ENCODE measurements at regions not wholly inside any gene's neighbourhood (a gene's known extent, or its start where the extent isn't known, plus 50 kb on each side); places are given as distances from the start of the nearest gene placed in this dataset.

DNA sequence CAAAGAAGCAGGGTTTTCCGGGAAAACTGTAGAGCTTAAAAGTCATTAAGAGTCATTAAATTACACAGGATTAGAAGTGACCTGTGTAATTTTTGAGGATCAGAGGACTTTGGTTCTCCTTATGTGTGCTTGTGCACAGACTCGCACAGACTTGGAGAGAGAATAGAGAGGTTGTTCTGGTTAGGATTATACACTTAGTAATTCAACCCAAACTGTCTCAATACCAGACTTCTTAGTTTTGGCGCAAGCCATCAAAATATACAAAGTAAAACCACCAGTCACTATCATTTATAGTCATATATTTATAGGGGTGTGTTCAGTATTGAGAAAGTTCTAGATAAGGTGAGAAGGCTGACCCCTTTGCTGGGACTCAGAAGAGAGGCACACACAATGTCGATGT is 112.3 kb downstream of the HLX start:
- no peak for DNase-seq
- Histone ChIP-seq H3K4me1 (ENCODE audit: insufficient read depth, low read length) (no peaks in the 10 kb centered on the region), H3K9me3 (ENCODE audit: low read length) (no peaks in the 10 kb centered on the region), H3K27me3 (ENCODE audit: insufficient read depth, low read length, poor library complexity, severe bottlenecking) (no peaks in the 10 kb centered on the region), H3K4me3 (ENCODE audit: low read length) (no peak overlapping the region), H3K27ac (ENCODE audit: low read depth, low read length) (no peak overlapping the region), H3K36me3 (ENCODE audit: insufficient read depth, low read length) (no peaks in the 10 kb centered on the region)
- ChIA-PET POLR2A (no interaction called here), CTCF (no interaction called here)
- no peak overlapping the region for H3K4me3 Mint-ChIP-seq
- H3K27me3 Mint-ChIP-seq = peaks cover 0 to 1% of the 10 kb centered on the region in 2 donors
- H3K4me1 Mint-ChIP-seq = no peaks in the 10 kb centered on the region
- no peak overlapping the region for H3K27ac Mint-ChIP-seq
- H3K9me3 Mint-ChIP-seq = peaks cover 0 to 5% (median 0%) of the 10 kb centered on the region in 5 donors
- H3K36me3 Mint-ChIP-seq = no peaks in the 10 kb centered on the region

- POLR2A ChIA-PET = no interaction called here
- no peak for DNase-seq
- Histone ChIP-seq H3K4me3 (ENCODE audit: low read length) (no peak overlapping the region), H3K4me1 (ENCODE audit: insufficient read depth, low read length) (no peaks in the 10 kb centered on the region), H3K27me3 (ENCODE audit: insufficient read depth, low read length, poor library complexity, severe bottlenecking) (no peaks in the 10 kb centered on the region), H3K36me3 (ENCODE audit: insufficient read depth, low read length) (no peaks in the 10 kb centered on the region), H3K9me3 (ENCODE audit: low read length) (no peaks in the 10 kb centered on the region), H3K27ac (ENCODE audit: low read depth, low read length) (no peak overlapping the region)
- Mint-ChIP-seq H3K36me3 (no peaks in the 10 kb centered on the region), H3K27ac (no peak overlapping the region), H3K27me3 (peaks cover 0 to 1% of the 10 kb centered on the region in 2 donors), H3K9me3 (peaks cover 0 to 9% (median 1%) of the 10 kb centered on the region in 5 donors), H3K4me1 (no peaks in the 10 kb centered on the region), H3K4me3 (no peak overlapping the region)
- CTCF ChIA-PET = no interaction called here
Observed at GRCh38 chr1:220991959-220992704, 112.9 kb downstream of the HLX start.

GRCh38 chr1:220992705-220993052 is 113.4 kb downstream of the HLX start:
- H3K4me3 Mint-ChIP-seq = no peak overlapping the region
- no peaks in the 10 kb centered on the region for H3K36me3 Mint-ChIP-seq
- no peaks in the 10 kb centered on the region for H3K4me1 Mint-ChIP-seq
- CTCF ChIA-PET = no interaction called here
- H3K4me1 ChIP-seq (ENCODE audit: insufficient read depth, low read length) = no peaks in the 10 kb centered on the region
- DNase-seq = no peak
- H3K4me3 ChIP-seq (ENCODE audit: low read length) = no peak overlapping the region
- peaks cover 0 to 1% of the 10 kb centered on the region in 2 donors for H3K27me3 Mint-ChIP-seq
- H3K36me3 ChIP-seq (ENCODE audit: insufficient read depth, low read length) = no peaks in the 10 kb centered on the region
- H3K27ac ChIP-seq (ENCODE audit: low read depth, low read length) = no peak overlapping the region
- H3K27ac Mint-ChIP-seq = no peak overlapping the region
- H3K9me3 ChIP-seq (ENCODE audit: low read length) = no peaks in the 10 kb centered on the region
- POLR2A ChIA-PET = no interaction called here
- H3K9me3 Mint-ChIP-seq = peaks cover 0 to 10% (median 1%) of the 10 kb centered on the region in 5 donors
- H3K27me3 ChIP-seq (ENCODE audit: insufficient read depth, low read length, poor library complexity, severe bottlenecking) = no peaks in the 10 kb centered on the region

DNA sequence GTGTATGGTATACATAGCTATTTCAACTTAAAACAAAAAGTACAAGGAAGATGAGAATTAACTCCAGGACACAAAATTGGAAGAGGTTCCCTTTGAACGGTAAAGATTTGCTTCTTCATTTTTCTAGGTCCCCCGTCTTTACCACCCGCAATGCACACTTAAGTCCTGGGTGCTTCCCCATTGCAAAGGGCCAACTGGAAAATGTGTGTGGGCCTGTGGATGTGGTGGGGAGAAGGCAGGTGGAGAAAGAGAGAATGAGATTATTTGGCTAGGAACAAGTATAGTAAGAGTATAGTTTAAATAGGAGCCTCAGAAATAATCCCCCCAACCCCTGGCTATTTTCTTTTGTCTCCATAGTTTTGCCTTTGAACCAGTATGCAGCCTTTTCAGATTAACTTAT is 115.4 kb downstream of the HLX start:
- Mint-ChIP-seq H3K9me3 (peaks cover 0 to 6% (median 5%) of the 10 kb centered on the region in 5 donors), H3K36me3 (no peaks in the 10 kb centered on the region), H3K4me3 (no peak overlapping the region), H3K27ac (no peak overlapping the region), H3K4me1 (no peaks in the 10 kb centered on the region), H3K27me3 (peaks cover 0 to 4% of the 10 kb centered on the region in 2 donors)
- ChIA-PET CTCF (no interaction called here), POLR2A (no interaction called here)
- H3K4me1 ChIP-seq (ENCODE audit: insufficient read depth, low read length) = no peaks in the 10 kb centered on the region
- H3K36me3 ChIP-seq (ENCODE audit: insufficient read depth, low read length) = no peaks in the 10 kb centered on the region
- H3K27me3 ChIP-seq (ENCODE audit: insufficient read depth, low read length, poor library complexity, severe bottlenecking) = no peaks in the 10 kb centered on the region
- DNase-seq = no peak
- no peaks in the 10 kb centered on the region for H3K9me3 ChIP-seq (ENCODE audit: low read length)
- no peak overlapping the region for H3K4me3 ChIP-seq (ENCODE audit: low read length)
- no peak overlapping the region for H3K27ac ChIP-seq (ENCODE audit: low read depth, low read length)

- CTCF ChIA-PET = no interaction called here
- no peaks in the 10 kb centered on the region for H3K36me3 Mint-ChIP-seq
- H3K27ac Mint-ChIP-seq = no peak overlapping the region
- POLR2A ChIA-PET = no interaction called here
- DNase-seq = no peak
- Histone ChIP-seq H3K27ac (ENCODE audit: low read depth, low read length) (no peak overlapping the region), H3K9me3 (ENCODE audit: low read length) (no peaks in the 10 kb centered on the region), H3K4me3 (ENCODE audit: low read length) (no peak overlapping the region), H3K4me1 (ENCODE audit: insufficient read depth, low read length) (no peaks in the 10 kb centered on the region), H3K27me3 (ENCODE audit: insufficient read depth, low read length, poor library complexity, severe bottlenecking) (no peaks in the 10 kb centered on the region), H3K36me3 (ENCODE audit: insufficient read depth, low read length) (no peaks in the 10 kb centered on the region)
- peaks cover 0 to 6% (median 5%) of the 10 kb centered on the region in 5 donors for H3K9me3 Mint-ChIP-seq
- no peak overlapping the region for H3K4me3 Mint-ChIP-seq
- H3K27me3 Mint-ChIP-seq = peaks cover 0 to 4% of the 10 kb centered on the region in 2 donors
- H3K4me1 Mint-ChIP-seq = no peaks in the 10 kb centered on the region
Observed at GRCh38 chr1:220997791-220998190, 118.5 kb downstream of the HLX start.

GRCh38 chr1:220999872-221000863 is 120.9 kb downstream of the HLX start:
- POLR2A ChIA-PET = no interaction called here
- Mint-ChIP-seq H3K4me1 (no peaks in the 10 kb centered on the region), H3K36me3 (no peaks in the 10 kb centered on the region), H3K27ac (no peak overlapping the region), H3K9me3 (peaks cover 0 to 6% (median 5%) of the 10 kb centered on the region in 5 donors), H3K4me3 (no peak overlapping the region), H3K27me3 (peaks cover 0 to 2% of the 10 kb centered on the region in 2 donors)
- Histone ChIP-seq H3K27me3 (ENCODE audit: insufficient read depth, low read length, poor library complexity, severe bottlenecking) (no peaks in the 10 kb centered on the region), H3K4me1 (ENCODE audit: insufficient read depth, low read length) (no peaks in the 10 kb centered on the region), H3K9me3 (ENCODE audit: low read length) (no peaks in the 10 kb centered on the region), H3K36me3 (ENCODE audit: insufficient read depth, low read length) (no peaks in the 10 kb centered on the region), H3K4me3 (ENCODE audit: low read length) (no peak overlapping the region), H3K27ac (ENCODE audit: low read depth, low read length) (no peak overlapping the region)
- no peak for DNase-seq
- CTCF ChIA-PET = no interaction called here

DNA sequence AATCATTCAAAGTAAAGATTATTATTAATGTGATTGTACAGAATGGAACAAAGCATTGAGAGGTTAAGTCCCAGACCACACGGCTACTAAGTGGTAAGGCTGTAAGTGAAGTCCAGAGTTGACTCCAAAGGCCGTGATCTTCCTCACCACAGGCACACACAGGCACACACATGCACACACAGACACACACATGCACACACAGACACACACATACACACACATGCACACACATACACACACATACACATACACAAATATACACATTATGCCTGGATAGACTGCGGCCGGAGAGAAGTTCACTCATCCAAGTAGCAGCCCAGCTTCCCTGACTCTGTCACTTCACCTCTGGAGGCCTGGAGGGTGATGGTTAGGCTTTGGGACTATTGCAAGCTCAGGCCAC is 121.9 kb downstream of the HLX start:
- no peak overlapping the region for H3K4me3 Mint-ChIP-seq
- CTCF ChIA-PET = no interaction called here

DNA sequence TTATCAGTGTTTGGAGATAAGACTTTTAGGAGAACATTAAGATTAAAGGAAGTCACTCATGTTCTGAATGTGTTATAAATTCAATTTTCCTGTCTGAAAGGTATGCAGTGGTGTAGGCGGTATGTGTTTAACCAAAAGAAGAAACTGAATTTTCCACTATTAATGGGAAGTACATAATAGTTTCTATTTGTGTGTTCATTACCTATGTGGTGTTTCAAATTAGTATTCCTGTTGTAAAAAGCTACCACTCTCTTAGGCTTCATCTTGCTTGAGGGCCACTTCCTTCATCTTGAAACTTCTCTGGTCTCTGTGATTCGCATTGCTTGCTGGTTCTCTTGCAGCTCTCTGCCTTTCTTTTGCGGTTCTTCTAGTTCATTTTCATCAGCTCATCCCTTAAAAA is 123.4 kb downstream of the HLX start:
- CTCF ChIA-PET = no interaction called here
- Mint-ChIP-seq H3K27me3 (peaks cover 0 to 2% of the 10 kb centered on the region in 2 donors), H3K27ac (no peak overlapping the region), H3K9me3 (peaks cover 0 to 6% (median 0%) of the 10 kb centered on the region in 5 donors), H3K36me3 (no peaks in the 10 kb centered on the region), H3K4me1 (no peaks in the 10 kb centered on the region), H3K4me3 (no peak overlapping the region)
- H3K4me3 ChIP-seq (ENCODE audit: low read length) = no peak overlapping the region
- H3K4me1 ChIP-seq (ENCODE audit: insufficient read depth, low read length) = no peaks in the 10 kb centered on the region
- no peak overlapping the region for H3K27ac ChIP-seq (ENCODE audit: low read depth, low read length)
- no peaks in the 10 kb centered on the region for H3K36me3 ChIP-seq (ENCODE audit: insufficient read depth, low read length)
- H3K27me3 ChIP-seq (ENCODE audit: insufficient read depth, low read length, poor library complexity, severe bottlenecking) = no peaks in the 10 kb centered on the region
- POLR2A ChIA-PET = no interaction called here
- H3K9me3 ChIP-seq (ENCODE audit: low read length) = no peaks in the 10 kb centered on the region
- DNase-seq = no peak

More for the DNA sequence above, 121.9 kb downstream of the HLX start:
- peaks cover 0 to 6% (median 5%) of the 10 kb centered on the region in 5 donors for H3K9me3 Mint-ChIP-seq
- no peaks in the 10 kb centered on the region for H3K36me3 Mint-ChIP-seq
- H3K27ac Mint-ChIP-seq = no peak overlapping the region
- H3K27me3 Mint-ChIP-seq = peaks cover 0 to 2% of the 10 kb centered on the region in 2 donors
- Histone ChIP-seq H3K4me1 (ENCODE audit: insufficient read depth, low read length) (no peaks in the 10 kb centered on the region), H3K27ac (ENCODE audit: low read depth, low read length) (no peak overlapping the region), H3K36me3 (ENCODE audit: insufficient read depth, low read length) (no peaks in the 10 kb centered on the region), H3K4me3 (ENCODE audit: low read length) (no peak overlapping the region), H3K27me3 (ENCODE audit: insufficient read depth, low read length, poor library complexity, severe bottlenecking) (no peaks in the 10 kb centered on the region), H3K9me3 (ENCODE audit: low read length) (no peaks in the 10 kb centered on the region)
- H3K4me1 Mint-ChIP-seq = no peaks in the 10 kb centered on the region
- no peak for DNase-seq
- POLR2A ChIA-PET = no interaction called here

Data from CD8-positive, alpha-beta memory T cell (primary cell).